GM12891 (cell line): ENCODE measurements at regions not wholly inside any gene's neighbourhood (a gene's known extent, or its start where the extent isn't known, plus 50 kb on each side); places are given as distances from the start of the nearest gene placed in this dataset.

Source experiments
- PAX5 ChIP-seq: IDR thresholded peaks from 2 replicates; pipeline ENCODE4 v1.6.1; 2011; ENCODE audit warnings: low read length, moderate library complexity, mild to moderate bottlenecking; ENCODE audit not compliant: insufficient read depth, severe bottlenecking
- POLR2A ChIP-seq: IDR thresholded peaks from 2 replicates; pipeline ENCODE4 v1.6.1; 2011; ENCODE audit warnings: low read depth, low read length, control low read depth
- POLR2AphosphoS5 ChIP-seq: IDR thresholded peaks from 2 replicates; pipeline ENCODE4 v1.6.1; 2011; ENCODE audit warnings: low read depth, low read length, control low read depth
- POU2F2 ChIP-seq: IDR thresholded peaks from 2 replicates; pipeline ENCODE4 v1.6.1; 2011; ENCODE audit warnings: low read depth, mild to moderate bottlenecking, control low read depth, low read length, moderate library complexity
- SPI1 ChIP-seq: IDR thresholded peaks from 2 replicates; pipeline ENCODE4 v1.6.1; 2011; ENCODE audit warnings: low read depth, low read length, control low read depth
- TAF1 ChIP-seq: IDR thresholded peaks from 2 replicates; pipeline ENCODE4 v1.6.1; 2011; ENCODE audit warnings: low read depth, low read length, control low read depth

- TF ChIP-seq POLR2A: no peak
- no peak for TF ChIP-seq TAF1
- TF ChIP-seq POLR2AphosphoS5: no peak
- TF ChIP-seq POU2F2: no peak
- no peak for TF ChIP-seq SPI1
- TF ChIP-seq PAX5: no peak
Measured at GRCh38 chr15:31480356-31481025, 153.9 kb downstream of the KLF13 start.
